H1 (cell line): ENCODE measurements at regions not wholly inside any gene's neighbourhood (a gene's known extent, or its start where the extent isn't known, plus 50 kb on each side); places are given as distances from the start of the nearest gene placed in this dataset.

Experiments used
- BRCA1 ChIP-seq: IDR thresholded peaks from 2 replicates; pipeline ENCODE4 v1.6.1; 2012; ENCODE audit warnings: low read depth, low read length, improper control_type of control experiment
- EP300 ChIP-seq, 2 experiments: IDR thresholded peaks; 1 replicate in 1 of 2; 2 replicates in 1 of 2; pipeline ENCODE4 v1.6.1; 2011 to 2012; ENCODE audit warnings: low read depth in 2 of 2, low read length in 2 of 2, mild to moderate bottlenecking in 2 of 2, borderline replicate concordance in 1 of 2, inconsistent platforms in 1 of 2, moderate library complexity in 1 of 2
- EZH2 ChIP-seq: fragments of 200-600 bp; sonication (generic); IDR thresholded peaks from 2 replicates; pipeline ENCODE4 v1.7.1; 2012; ENCODE audit warnings: low read depth, mild to moderate bottlenecking, moderate library complexity, low read length, inconsistent platforms; ENCODE audit not compliant: severe bottlenecking
- HDAC6 ChIP-seq: IDR thresholded peaks from one replicate; pipeline ENCODE4 v1.7.1; 2012; ENCODE audit warnings: low read depth, mild to moderate bottlenecking, inconsistent platforms, low read length, moderate library complexity
- PHF8 ChIP-seq: fragments of 200-600 bp; sonication (generic); conservative IDR thresholded peaks from 2 replicates; pipeline ENCODE4 v1.7.1; 2012; ENCODE audit warnings: low read depth, mild to moderate bottlenecking, inconsistent platforms, low read length, moderate library complexity
- POLR2A ChIP-seq, 2 experiments: IDR thresholded peaks; 1 replicate in 1 of 2; 2 replicates in 1 of 2; pipeline ENCODE4 v1.6.1; 2011; ENCODE audit warnings: low read depth in 2 of 2, low read length in 2 of 2, mild to moderate bottlenecking in 2 of 2; ENCODE audit errors: control extremely low read depth in 1 of 2
- POLR2AphosphoS5 ChIP-seq: IDR thresholded peaks from 2 replicates; pipeline ENCODE4 v1.6.1; 2011; ENCODE audit warnings: low read depth, low read length
- RXRA ChIP-seq: IDR thresholded peaks from 2 replicates; pipeline ENCODE4 v1.6.1; 2011; ENCODE audit warnings: low read depth, mild to moderate bottlenecking, low read length, moderate library complexity; ENCODE audit not compliant: insufficient read depth
- SRF ChIP-seq: IDR thresholded peaks from 2 replicates; pipeline ENCODE4 v1.6.1; 2011; ENCODE audit warnings: mild to moderate bottlenecking, low read depth, low read length, moderate library complexity
- SUZ12 ChIP-seq: fragments of 200-600 bp; sonication (generic); IDR thresholded peaks from 2 replicates; pipeline ENCODE4 v1.6.1; 2012; ENCODE audit warnings: mild to moderate bottlenecking, inconsistent platforms, low read length, moderate library complexity, mixed read lengths
- ZNF274 ChIP-seq: IDR thresholded peaks from 2 replicates; pipeline ENCODE4 v1.7.0; 2012; ENCODE audit warnings: low read length, borderline replicate concordance; ENCODE audit errors: extremely low read depth
- TF ChIP-seq, protein P1 (sequence below): IDR thresholded peaks from 2 replicates; pipeline ENCODE4 v1.6.1; 2012; ENCODE audit warnings: inconsistent platforms
- TF ChIP-seq, protein P2 (sequence below), 3 experiments: IDR thresholded peaks; 1 replicate in 2 of 3; 2 replicates in 1 of 3; pipeline versions ENCODE4 v1.5.1 to v1.6.1; 2011; ENCODE audit warnings: low read length in 3 of 3, mild to moderate bottlenecking in 3 of 3, inconsistent platforms in 2 of 3, low read depth in 1 of 3, moderate library complexity in 1 of 3; ENCODE audit not compliant: insufficient read depth in 1 of 3; ENCODE audit errors: control extremely low read depth in 1 of 3
- TF ChIP-seq, protein P3 (sequence below): IDR thresholded peaks from 2 replicates; pipeline ENCODE4 v1.6.1; 2011; ENCODE audit warnings: low read length, improper control_type of control experiment

DNA sequence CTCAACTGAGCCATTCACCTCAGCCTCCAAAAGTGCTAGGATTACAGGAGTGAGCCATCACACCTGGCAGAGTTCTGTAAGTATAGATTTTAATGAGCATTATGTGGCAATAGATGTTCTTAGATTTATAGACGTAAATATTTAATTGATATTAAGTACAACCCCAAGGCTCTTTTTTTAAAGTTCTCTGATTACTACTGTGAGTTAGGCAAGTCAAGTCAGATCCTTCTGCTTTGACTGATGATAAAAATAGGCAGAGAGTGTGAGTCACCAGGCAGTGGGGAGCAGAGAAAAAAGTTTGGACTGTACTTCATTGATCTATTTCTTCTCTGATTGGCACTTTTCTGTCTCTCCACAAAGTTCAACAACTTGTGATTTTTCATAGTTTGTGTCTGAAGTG lies 1379.9 kb downstream of the UQCRFS1 start:
- TF ChIP-seq PHF8, result no peak
- TF ChIP-seq, protein P1, sequence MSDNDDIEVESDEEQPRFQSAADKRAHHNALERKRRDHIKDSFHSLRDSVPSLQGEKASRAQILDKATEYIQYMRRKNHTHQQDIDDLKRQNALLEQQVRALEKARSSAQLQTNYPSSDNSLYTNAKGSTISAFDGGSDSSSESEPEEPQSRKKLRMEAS, result no peak
- TF ChIP-seq SUZ12, result no peak
- no peak for TF ChIP-seq BRCA1
- no peak for TF ChIP-seq POLR2A (IDR thresholded peaks at IDR 0.05; ENCODE audit: control extremely low read depth in 1 of 2, low read depth in 2 of 2, low read length in 2 of 2)
- TF ChIP-seq EP300 (IDR thresholded peaks at IDR 0.05; ENCODE audit: borderline replicate concordance in 1 of 2, low read depth in 2 of 2, low read length in 2 of 2), result no peak
- TF ChIP-seq RXRA, result no peak
- no peak for TF ChIP-seq SRF
- no peak for TF ChIP-seq EZH2
- TF ChIP-seq, protein P2, sequence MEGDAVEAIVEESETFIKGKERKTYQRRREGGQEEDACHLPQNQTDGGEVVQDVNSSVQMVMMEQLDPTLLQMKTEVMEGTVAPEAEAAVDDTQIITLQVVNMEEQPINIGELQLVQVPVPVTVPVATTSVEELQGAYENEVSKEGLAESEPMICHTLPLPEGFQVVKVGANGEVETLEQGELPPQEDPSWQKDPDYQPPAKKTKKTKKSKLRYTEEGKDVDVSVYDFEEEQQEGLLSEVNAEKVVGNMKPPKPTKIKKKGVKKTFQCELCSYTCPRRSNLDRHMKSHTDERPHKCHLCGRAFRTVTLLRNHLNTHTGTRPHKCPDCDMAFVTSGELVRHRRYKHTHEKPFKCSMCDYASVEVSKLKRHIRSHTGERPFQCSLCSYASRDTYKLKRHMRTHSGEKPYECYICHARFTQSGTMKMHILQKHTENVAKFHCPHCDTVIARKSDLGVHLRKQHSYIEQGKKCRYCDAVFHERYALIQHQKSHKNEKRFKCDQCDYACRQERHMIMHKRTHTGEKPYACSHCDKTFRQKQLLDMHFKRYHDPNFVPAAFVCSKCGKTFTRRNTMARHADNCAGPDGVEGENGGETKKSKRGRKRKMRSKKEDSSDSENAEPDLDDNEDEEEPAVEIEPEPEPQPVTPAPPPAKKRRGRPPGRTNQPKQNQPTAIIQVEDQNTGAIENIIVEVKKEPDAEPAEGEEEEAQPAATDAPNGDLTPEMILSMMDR (IDR thresholded peaks at IDR 0.05; ENCODE audit: control extremely low read depth in 1 of 3, insufficient read depth in 1 of 3, low read depth in 1 of 3, low read length in 3 of 3), result no peak
- no peak for TF ChIP-seq HDAC6
- TF ChIP-seq, protein P3, sequence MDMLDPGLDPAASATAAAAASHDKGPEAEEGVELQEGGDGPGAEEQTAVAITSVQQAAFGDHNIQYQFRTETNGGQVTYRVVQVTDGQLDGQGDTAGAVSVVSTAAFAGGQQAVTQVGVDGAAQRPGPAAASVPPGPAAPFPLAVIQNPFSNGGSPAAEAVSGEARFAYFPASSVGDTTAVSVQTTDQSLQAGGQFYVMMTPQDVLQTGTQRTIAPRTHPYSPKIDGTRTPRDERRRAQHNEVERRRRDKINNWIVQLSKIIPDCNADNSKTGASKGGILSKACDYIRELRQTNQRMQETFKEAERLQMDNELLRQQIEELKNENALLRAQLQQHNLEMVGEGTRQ, result no peak
- TF ChIP-seq POLR2AphosphoS5, result no peak
- no peak for TF ChIP-seq ZNF274
